GM12878 (cell line): ENCODE measurements at regions not wholly inside any gene's neighbourhood (a gene's known extent, or its start where the extent isn't known, plus 50 kb on each side); places are given as distances from the start of the nearest gene placed in this dataset.

Experiments
- ATAC-seq: fragments of 200-7000 bp; cut with Tn5 transposase; 3 replicates; pipeline ENCODE4 v1.9.1; 2020; ENCODE audit warnings: mild to moderate bottlenecking, moderate library complexity
- BruUV-seq: library from RNA; stranded (reverse); fragments of 400-500 nt; replicated peaks from 2 replicates; lab custom pipeline; 2021; lab: Mats Ljungman, UMichigan
- CTCF ChIA-PET: fragments of 300-600 bp; sonication (Branson Sonifier 250); formaldehyde crosslinking; extraction: SDS; loops from one replicate; lab custom pipeline; 2021; ENCODE audit warnings: inconsistent platforms; lab: Yijun Ruan, JAX
- POLR2A ChIA-PET: fragments of 350-600 bp; formaldehyde crosslinking; extraction: SDS; loops from one replicate; lab custom pipeline; 2021; ENCODE audit warnings: inconsistent platforms; lab: Charles Lee
- RAD21 ChIA-PET: fragments of 300-600 bp; sonication (Branson Sonifier 250); formaldehyde crosslinking; loops from one replicate; lab custom pipeline; 2023; ENCODE audit warnings: antibody characterized with exemption; ENCODE audit not compliant: unreplicated experiment; lab: Charles Lee
- SMC1A ChIA-PET: fragments of 300-600 bp; sonication (Branson Sonifier 250); formaldehyde crosslinking; loops from one replicate; lab custom pipeline; 2023; ENCODE audit not compliant: unreplicated experiment, uncharacterized antibody; lab: Charles Lee
- DNase-seq: peaks from one replicate; pipeline ENCODE4 v3.0.0-alpha.2; 2011; ENCODE audit warnings: low read depth, low spot score
- FAIRE-seq: peaks from 3 replicates; lab custom pipeline; 2011; peaks lifted over from hg19 to GRCh38; lab: Jason Lieb, UNC
- H2AFZ ChIP-seq: 2 replicates; pipeline ENCODE4 v1.6.0; 2011; ENCODE audit warnings: low read depth, low read length, control low read depth; ENCODE audit not compliant: control insufficient read depth
- H3K27ac ChIP-seq: 2 replicates; pipeline ENCODE4 v1.5.1; 2011; ENCODE audit warnings: control low read depth; ENCODE audit not compliant: control insufficient read depth, insufficient read depth
- H3K27me3 ChIP-seq, 2 experiments: replicated peaks in 1 of 2; 2 replicates each; pipeline versions ENCODE4 v1.6.0 to v1.6.1; 2011; ENCODE audit warnings: low read length in 1 of 2; ENCODE audit not compliant: control insufficient read depth in 2 of 2, insufficient read depth in 2 of 2
- H3K36me3 ChIP-seq, 2 experiments: 2 replicates each; pipeline ENCODE4 v1.5.1; 2011; ENCODE audit warnings: low read length in 1 of 2; ENCODE audit not compliant: control insufficient read depth in 2 of 2, insufficient read depth in 2 of 2
- H3K4me1 ChIP-seq: 2 replicates; pipeline ENCODE4 v1.6.1; 2011; ENCODE audit warnings: mild to moderate bottlenecking, low read length, moderate library complexity, mixed read lengths; ENCODE audit not compliant: control insufficient read depth, insufficient read depth
- H3K4me2 ChIP-seq: 2 replicates; pipeline ENCODE4 v1.6.0; 2011; ENCODE audit warnings: control low read depth; ENCODE audit not compliant: control insufficient read depth, insufficient read depth
- H3K4me3 ChIP-seq: fragments of 200-600 bp; sonication (generic); 2 replicates; pipeline ENCODE4 v1.5.1; 2016
- H3K79me2 ChIP-seq: 2 replicates; pipeline ENCODE4 v1.6.0; 2011; ENCODE audit warnings: low read length; ENCODE audit not compliant: control insufficient read depth, insufficient read depth
- H3K9ac ChIP-seq: 2 replicates; pipeline ENCODE4 v1.8.0; 2011; ENCODE audit warnings: low read length, control low read depth, mixed read lengths; ENCODE audit not compliant: control insufficient read depth, insufficient read depth
- H3K9me3 ChIP-seq: replicated peaks from 3 replicates; pipeline ENCODE4 v1.5.1; 2011; ENCODE audit warnings: mild to moderate bottlenecking, low read length; ENCODE audit not compliant: control insufficient read depth, insufficient read depth
- H4K20me1 ChIP-seq: 2 replicates; pipeline ENCODE4 v1.6.0; 2011; ENCODE audit not compliant: control insufficient read depth, insufficient read depth
- CHD4 ChIP-seq: fragments of 200-600 bp; sonication (generic); IDR thresholded peaks from 2 replicates; pipeline ENCODE4 v1.6.1; 2016; ENCODE audit warnings: mild to moderate bottlenecking
- CREM ChIP-seq: IDR thresholded peaks from 2 replicates; pipeline ENCODE4 v1.6.1; 2014; ENCODE audit warnings: antibody characterized with exemption, low read depth
- ESRRA ChIP-seq: IDR thresholded peaks from 2 replicates; pipeline ENCODE4 v1.6.1; 2012; ENCODE audit warnings: mild to moderate bottlenecking, low read length, improper control_type of control experiment
- NFYA ChIP-seq: IDR thresholded peaks from 2 replicates; pipeline ENCODE4 v1.6.1; 2011; ENCODE audit warnings: low read depth, mild to moderate bottlenecking, low read length, improper control_type of control experiment, borderline replicate concordance
- POLR2A ChIP-seq: IDR thresholded peaks from 2 replicates; pipeline ENCODE4 v1.6.1; 2011; ENCODE audit warnings: low read depth, mild to moderate bottlenecking, low read length
- WGBS: methylation state at CpG from one replicate; pipeline ENCODE4 v1.1.6; 2016; ENCODE audit warnings: low lambda C conversion rate; ENCODE audit not compliant: insufficient replicate concordance, insufficient coverage; ENCODE audit errors: missing lambda C conversion rate; 5-methylcytosine and 5-hydroxymethylcytosine counted together
- in situ Hi-C: fragments of 300-500 bp; cut with MboI; formaldehyde crosslinking; loops from 9 replicates; pipeline ENCODE4 v1.14.3; 2018; ENCODE audit warnings: mixed read lengths
- intact Hi-C: fragments of 100-400 bp; cut with micrococcal nuclease; formaldehyde crosslinking; loops from one replicate; pipeline ENCODE4 v1.14.2; 2022; ENCODE audit not compliant: unreplicated experiment
- TF ChIP-seq, protein P1 (sequence below): fragments of 450-650 bp; IDR thresholded peaks from 2 replicates; pipeline ENCODE4 v1.6.1; 2014; ENCODE audit warnings: mild to moderate bottlenecking
- TF ChIP-seq, protein P2 (sequence below): fragments of 450-650 bp; formaldehyde crosslinking; IDR thresholded peaks from 2 replicates; pipeline ENCODE4 v1.5.0; 2022; ENCODE audit warnings: mild to moderate bottlenecking, missing genetic modification characterization
- TF ChIP-seq, protein P3 (sequence below): IDR thresholded peaks from 2 replicates; pipeline ENCODE4 v1.6.1; 2011; ENCODE audit warnings: mild to moderate bottlenecking, low read depth, low read length, moderate library complexity; ENCODE audit not compliant: insufficient replicate concordance
- TF ChIP-seq, protein P4 (sequence below): fragments of 450-650 bp; IDR thresholded peaks from 2 replicates; pipeline ENCODE4 v1.6.1; 2017; ENCODE audit warnings: low read depth, mild to moderate bottlenecking, moderate library complexity
- TF ChIP-seq, protein P5 (sequence below): fragments of 450-650 bp; IDR thresholded peaks from 2 replicates; pipeline ENCODE4 v1.6.1; 2017; ENCODE audit warnings: mild to moderate bottlenecking, low read depth, inconsistent platforms; ENCODE audit not compliant: poor library complexity, severe bottlenecking

DNA sequence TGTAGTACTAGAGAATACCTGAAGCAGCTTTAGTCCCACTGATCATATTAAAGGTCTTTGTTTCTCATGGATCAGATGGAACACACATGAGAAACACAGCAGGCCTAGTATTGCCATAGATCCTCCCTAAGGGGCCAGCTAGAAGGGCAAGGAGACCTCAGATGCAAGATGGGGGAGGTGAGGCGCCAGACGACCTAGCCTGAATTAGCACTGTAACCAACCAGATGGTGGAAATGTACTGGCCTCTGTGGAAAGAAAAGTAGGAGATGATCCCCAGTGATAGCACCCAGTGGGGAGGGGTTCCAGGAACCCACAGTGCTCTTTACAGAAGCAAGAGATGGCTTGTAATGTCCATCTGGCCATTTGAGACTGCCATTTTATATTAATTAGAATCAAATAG, 138.2 kb upstream of the ZNF385D start:
- RAD21 ChIA-PET: no interaction called here
- 3% methylated on average over 2 of the region's 2 CpGs for WGBS
- SMC1A ChIA-PET: no interaction called here
- in situ Hi-C loops: no loop called here
- Histone ChIP-seq H3K36me3 (no peaks in the 10 kb centered on the region), H4K20me1 (no peaks in the 10 kb centered on the region), H3K27ac (no peak overlapping the region), H3K9ac (no peak overlapping the region), H2AFZ (no peak overlapping the region), H3K4me3 (no peak overlapping the region), H3K27me3 (no peaks in the 10 kb centered on the region), H3K79me2 (no peaks in the 10 kb centered on the region), H3K9me3 (no peaks in the 10 kb centered on the region), H3K4me1 (no peaks in the 10 kb centered on the region), H3K4me2 (no peak overlapping the region)
- FAIRE-seq (no peak), ATAC-seq (no peak), DNase-seq (no peak)
- BruUV-seq: no TSS peak
- POLR2A ChIA-PET: no interaction called here
- CTCF ChIA-PET: no interaction called here
- TF ChIP-seq, protein P1, sequence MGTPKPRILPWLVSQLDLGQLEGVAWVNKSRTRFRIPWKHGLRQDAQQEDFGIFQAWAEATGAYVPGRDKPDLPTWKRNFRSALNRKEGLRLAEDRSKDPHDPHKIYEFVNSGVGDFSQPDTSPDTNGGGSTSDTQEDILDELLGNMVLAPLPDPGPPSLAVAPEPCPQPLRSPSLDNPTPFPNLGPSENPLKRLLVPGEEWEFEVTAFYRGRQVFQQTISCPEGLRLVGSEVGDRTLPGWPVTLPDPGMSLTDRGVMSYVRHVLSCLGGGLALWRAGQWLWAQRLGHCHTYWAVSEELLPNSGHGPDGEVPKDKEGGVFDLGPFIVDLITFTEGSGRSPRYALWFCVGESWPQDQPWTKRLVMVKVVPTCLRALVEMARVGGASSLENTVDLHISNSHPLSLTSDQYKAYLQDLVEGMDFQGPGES: no peak
- TF ChIP-seq, protein P2, sequence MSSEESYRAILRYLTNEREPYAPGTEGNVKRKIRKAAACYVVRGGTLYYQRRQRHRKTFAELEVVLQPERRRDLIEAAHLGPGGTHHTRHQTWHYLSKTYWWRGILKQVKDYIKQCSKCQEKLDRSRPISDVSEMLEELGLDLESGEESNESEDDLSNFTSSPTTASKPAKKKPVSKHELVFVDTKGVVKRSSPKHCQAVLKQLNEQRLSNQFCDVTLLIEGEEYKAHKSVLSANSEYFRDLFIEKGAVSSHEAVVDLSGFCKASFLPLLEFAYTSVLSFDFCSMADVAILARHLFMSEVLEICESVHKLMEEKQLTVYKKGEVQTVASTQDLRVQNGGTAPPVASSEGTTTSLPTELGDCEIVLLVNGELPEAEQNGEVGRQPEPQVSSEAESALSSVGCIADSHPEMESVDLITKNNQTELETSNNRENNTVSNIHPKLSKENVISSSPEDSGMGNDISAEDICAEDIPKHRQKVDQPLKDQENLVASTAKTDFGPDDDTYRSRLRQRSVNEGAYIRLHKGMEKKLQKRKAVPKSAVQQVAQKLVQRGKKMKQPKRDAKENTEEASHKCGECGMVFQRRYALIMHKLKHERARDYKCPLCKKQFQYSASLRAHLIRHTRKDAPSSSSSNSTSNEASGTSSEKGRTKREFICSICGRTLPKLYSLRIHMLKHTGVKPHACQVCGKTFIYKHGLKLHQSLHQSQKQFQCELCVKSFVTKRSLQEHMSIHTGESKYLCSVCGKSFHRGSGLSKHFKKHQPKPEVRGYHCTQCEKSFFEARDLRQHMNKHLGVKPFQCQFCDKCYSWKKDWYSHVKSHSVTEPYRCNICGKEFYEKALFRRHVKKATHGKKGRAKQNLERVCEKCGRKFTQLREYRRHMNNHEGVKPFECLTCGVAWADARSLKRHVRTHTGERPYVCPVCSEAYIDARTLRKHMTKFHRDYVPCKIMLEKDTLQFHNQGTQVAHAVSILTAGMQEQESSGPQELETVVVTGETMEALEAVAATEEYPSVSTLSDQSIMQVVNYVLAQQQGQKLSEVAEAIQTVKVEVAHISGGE (CRISPR knock-in tag): no peak
- TF ChIP-seq POLR2A (no peak), CREM (no peak), CHD4 (no peak), NFYA (no peak), ESRRA (no peak)
- TF ChIP-seq, protein P3, sequence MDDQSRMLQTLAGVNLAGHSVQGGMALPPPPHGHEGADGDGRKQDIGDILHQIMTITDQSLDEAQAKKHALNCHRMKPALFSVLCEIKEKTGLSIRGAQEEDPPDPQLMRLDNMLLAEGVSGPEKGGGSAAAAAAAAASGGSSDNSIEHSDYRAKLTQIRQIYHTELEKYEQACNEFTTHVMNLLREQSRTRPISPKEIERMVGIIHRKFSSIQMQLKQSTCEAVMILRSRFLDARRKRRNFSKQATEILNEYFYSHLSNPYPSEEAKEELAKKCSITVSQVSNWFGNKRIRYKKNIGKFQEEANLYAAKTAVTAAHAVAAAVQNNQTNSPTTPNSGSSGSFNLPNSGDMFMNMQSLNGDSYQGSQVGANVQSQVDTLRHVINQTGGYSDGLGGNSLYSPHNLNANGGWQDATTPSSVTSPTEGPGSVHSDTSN: no peak
- TF ChIP-seq, protein P4, sequence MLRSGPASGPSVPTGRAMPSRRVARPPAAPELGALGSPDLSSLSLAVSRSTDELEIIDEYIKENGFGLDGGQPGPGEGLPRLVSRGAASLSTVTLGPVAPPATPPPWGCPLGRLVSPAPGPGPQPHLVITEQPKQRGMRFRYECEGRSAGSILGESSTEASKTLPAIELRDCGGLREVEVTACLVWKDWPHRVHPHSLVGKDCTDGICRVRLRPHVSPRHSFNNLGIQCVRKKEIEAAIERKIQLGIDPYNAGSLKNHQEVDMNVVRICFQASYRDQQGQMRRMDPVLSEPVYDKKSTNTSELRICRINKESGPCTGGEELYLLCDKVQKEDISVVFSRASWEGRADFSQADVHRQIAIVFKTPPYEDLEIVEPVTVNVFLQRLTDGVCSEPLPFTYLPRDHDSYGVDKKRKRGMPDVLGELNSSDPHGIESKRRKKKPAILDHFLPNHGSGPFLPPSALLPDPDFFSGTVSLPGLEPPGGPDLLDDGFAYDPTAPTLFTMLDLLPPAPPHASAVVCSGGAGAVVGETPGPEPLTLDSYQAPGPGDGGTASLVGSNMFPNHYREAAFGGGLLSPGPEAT: no peak
- TF ChIP-seq, protein P5, sequence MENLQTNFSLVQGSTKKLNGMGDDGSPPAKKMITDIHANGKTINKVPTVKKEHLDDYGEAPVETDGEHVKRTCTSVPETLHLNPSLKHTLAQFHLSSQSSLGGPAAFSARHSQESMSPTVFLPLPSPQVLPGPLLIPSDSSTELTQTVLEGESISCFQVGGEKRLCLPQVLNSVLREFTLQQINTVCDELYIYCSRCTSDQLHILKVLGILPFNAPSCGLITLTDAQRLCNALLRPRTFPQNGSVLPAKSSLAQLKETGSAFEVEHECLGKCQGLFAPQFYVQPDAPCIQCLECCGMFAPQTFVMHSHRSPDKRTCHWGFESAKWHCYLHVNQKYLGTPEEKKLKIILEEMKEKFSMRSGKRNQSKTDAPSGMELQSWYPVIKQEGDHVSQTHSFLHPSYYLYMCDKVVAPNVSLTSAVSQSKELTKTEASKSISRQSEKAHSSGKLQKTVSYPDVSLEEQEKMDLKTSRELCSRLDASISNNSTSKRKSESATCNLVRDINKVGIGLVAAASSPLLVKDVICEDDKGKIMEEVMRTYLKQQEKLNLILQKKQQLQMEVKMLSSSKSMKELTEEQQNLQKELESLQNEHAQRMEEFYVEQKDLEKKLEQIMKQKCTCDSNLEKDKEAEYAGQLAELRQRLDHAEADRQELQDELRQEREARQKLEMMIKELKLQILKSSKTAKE: no peak
- intact Hi-C loops: no loop called here
